ENCODE measurements at regions not wholly inside any gene's neighbourhood (a gene's known extent, or its start where the extent isn't known, plus 50 kb on each side); places are given as distances from the start of the nearest gene placed in this dataset.

DNA sequence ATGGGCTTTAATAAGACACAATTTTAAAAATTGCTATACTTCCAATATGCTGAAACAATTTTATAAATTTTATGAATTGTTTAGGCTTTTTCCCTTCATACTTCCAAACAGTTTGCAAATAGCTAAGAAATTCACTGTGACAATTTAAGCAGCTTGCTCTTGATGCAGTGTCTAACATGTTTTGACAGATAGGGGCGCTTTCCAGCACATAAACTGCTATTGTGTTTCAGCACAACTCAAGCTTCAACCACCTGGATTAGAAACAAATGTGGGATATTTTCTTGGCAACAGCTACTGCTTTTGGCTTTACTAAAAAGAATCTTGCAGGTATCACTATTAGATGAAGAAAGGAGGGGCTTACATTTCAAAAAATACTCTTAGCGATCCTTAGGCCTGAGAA is 565.8 kb upstream of the DPPA4 start:
- no peak for DNase-seq (ENCODE audit: low read depth)

GRCh38 chr3:109910772-109911171 is 573.4 kb upstream of the DPPA4 start:
- DNase-seq (ENCODE audit: low read depth): no peak

- no peak for DNase-seq (ENCODE audit: low read depth)
Measured at GRCh38 chr3:109918740-109919139, 581.4 kb upstream of the DPPA4 start.

- DNase-seq (ENCODE audit: low read depth): no peak
Measured at GRCh38 chr3:109920749-109921148, 583.4 kb upstream of the DPPA4 start.

DNA sequence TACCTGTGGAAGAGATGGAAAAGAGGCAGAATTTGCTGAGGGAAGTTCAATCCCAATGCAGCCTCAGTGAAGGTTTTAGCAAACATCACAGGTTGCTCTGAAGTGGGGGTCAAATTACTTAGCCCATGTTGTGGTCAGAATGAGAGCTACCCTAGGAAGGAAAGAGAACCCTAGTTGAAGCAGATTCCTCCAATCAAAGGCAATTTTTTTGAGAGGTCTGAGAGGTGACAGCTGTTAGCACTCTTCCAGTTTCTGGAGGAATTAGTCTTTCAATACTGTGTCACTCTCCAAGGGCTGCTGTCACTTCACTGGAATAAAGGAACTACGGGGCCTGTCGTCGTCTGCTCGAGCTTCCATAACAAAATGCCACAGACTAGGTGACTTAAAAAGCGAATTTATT is 584.2 kb upstream of the DPPA4 start:
- DNase-seq (ENCODE audit: low read depth): no peak

- DNase-seq (ENCODE audit: low read depth): no peak
Measured at GRCh38 chr3:109922856-109923255, 585.5 kb upstream of the DPPA4 start.

GRCh38 chr3:109923431-109923830 is 586.1 kb upstream of the DPPA4 start:
- no peak for DNase-seq (ENCODE audit: low read depth)

- no peak for DNase-seq (ENCODE audit: low read depth)
Measured at GRCh38 chr3:109924196-109924595, 586.9 kb upstream of the DPPA4 start.

- no peak for DNase-seq (ENCODE audit: low read depth)
Measured at GRCh38 chr3:109926376-109926775, 589.0 kb upstream of the DPPA4 start.

- no peak for DNase-seq (ENCODE audit: low read depth)
Measured at GRCh38 chr3:109927161-109927560, 589.8 kb upstream of the DPPA4 start.

DNA sequence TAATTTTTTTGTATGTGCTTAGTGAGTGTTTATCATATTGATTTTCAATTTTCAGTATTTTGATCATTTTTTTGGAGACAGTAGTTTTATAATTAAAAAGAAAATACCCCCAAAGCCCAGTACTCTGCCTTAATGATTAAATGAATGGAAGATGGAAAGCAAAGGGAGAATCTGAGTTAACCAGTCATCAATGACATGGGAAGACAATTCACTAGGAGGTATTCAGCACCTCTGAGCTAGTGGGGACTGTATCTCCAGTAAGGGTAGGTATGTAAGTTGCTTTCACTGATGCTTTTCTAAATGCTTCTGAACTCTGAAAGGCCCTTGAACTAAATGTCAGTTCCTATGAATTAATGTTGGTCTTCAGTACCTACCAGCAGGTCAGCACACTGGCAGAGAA is 590.4 kb upstream of the DPPA4 start:
- DNase-seq (ENCODE audit: low read depth): no peak

GRCh38 chr3:109930582-109930981 is 593.2 kb upstream of the DPPA4 start:
- no peak for DNase-seq (ENCODE audit: low read depth)

DNA sequence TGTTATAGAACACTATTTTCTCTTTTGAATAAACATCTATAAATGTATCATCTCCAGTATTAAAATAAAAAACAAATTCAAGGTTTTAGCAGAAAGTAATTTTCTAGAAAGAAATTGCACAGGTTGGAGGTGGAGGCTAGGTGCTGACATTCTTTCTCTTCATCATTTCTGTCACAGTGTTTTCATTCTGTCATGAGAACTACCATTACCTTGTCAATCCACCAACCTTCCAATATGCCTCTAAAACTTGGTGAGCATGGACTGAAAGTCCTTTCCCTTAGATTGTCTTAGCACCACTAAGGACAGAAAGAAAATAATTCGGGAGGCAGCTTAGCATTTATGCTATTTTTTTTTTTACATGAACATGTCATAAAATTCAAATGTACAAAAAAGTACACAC is 596.2 kb upstream of the DPPA4 start:
- DNase-seq (ENCODE audit: low read depth): no peak

DNA sequence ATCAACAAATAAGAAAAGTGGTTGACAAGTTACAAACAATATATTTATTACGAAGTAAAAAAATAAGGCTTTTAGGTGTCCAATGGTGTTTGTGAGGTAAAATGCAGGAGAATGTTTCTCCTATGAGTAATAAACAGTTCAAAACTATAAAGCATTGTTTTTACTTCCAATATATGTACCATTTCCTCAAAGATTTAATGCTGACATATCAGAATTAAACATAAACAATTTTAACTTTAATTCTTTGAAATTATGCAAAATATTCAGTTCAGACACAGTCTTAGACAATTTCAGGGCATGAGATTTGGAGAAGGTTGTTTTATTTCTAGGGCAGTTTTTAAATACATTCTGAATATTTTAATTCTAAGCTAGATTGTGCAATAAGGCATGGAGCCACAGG is 602.5 kb upstream of the DPPA4 start:
- DNase-seq (ENCODE audit: low read depth): no peak

GRCh38 chr3:109943181-109943580 is 605.8 kb upstream of the DPPA4 start:
- no peak for DNase-seq (ENCODE audit: low read depth)

GRCh38 chr3:109944836-109945235 is 607.5 kb upstream of the DPPA4 start:
- DNase-seq (ENCODE audit: low read depth): no peak

- no peak for DNase-seq (ENCODE audit: low read depth)
Measured at GRCh38 chr3:109952924-109953323, 615.6 kb upstream of the DPPA4 start.

DNA sequence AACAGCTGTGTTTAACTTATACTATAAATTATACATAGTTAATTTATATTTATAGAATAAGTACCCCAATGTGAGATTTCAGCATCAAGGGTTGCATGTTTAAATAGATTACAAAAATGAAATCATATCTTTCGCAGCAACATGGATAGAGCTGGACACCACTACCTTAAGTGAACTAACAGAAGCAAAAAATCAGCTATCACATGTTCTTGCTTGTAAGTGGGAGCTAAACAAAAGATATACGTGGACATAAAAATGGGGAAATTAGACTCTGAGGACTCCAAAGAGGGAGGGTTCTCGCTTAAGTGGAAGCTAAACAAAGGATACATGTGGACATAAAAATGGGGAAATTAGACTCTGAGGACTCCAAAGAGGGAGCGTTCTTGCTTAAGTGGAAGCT is 626.5 kb upstream of the DPPA4 start:
- DNase-seq (ENCODE audit: low read depth): no peak

DNA sequence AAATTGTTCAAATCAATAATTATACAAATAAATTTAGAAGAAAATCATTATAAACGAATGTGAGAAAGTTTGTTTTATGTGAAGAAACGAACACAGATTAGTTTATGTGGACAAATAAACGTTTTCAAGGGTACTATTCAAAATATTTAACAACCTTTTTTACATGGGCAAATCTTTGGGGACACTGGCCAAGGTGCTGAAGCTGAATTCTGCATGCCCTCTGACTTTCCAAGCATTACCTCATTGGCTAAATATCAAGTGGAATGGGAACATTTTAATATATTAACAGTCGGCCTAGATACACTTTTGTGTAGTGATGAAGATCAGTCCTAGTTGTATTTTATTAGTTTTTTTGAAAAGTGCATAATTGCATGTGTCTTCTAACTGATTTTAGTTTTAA is 636.4 kb upstream of the DPPA4 start:
- DNase-seq (ENCODE audit: low read depth): no peak

GRCh38 chr3:109977897-109978296 is 640.6 kb upstream of the DPPA4 start:
- DNase-seq (ENCODE audit: low read depth): no peak

- no peak for DNase-seq (ENCODE audit: low read depth)
Measured at GRCh38 chr3:109982201-109982600, 644.9 kb upstream of the DPPA4 start.

DNA sequence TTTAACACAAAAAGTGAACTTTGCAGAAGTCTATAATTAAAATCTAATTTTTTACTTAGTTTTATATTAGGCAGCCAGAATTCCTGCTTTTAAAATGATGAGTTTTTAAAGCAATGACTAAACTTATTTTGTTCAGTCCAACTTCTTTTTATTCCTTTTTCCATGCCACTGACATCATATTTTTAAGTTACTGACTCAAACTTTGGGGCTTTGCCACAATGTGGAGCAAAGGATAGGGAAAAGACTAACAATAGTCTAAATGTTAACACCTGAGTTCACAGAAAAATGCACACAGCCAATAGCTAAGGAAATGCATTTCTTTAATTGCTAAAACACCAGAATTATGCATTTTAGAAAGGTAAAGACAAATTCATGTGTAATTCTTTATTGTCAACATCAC is 647.6 kb upstream of the DPPA4 start:
- DNase-seq (ENCODE audit: low read depth): no peak

DNA sequence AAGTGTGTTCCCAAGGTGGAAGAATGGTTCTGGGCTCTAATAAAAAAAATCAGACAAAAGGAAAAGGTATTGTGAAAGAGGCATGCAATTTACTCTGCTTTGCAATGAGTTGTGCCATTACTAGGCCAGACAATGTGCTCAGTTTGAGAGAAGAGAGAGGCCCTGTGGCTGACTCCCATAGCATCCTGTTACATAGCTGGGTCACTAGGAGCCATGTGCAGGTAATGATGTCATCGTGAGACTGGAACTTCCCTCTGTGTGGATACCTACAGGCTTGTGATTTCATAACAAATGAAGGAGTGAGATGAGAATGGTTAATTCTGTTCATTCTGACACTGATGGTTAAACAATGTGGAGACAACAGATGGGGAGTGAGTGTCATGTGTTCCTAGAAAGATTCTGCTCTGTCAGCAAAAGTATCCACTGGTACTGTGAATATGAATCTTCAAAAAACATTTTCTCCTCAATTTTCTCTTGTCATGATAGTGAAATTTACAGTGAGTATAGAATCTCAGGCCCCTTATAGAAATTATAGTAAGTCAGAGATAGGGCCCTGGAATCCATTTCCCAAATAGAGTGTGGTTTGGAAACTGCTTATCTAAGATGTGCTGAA is 648.7 kb upstream of the DPPA4 start:
- no peak for DNase-seq (ENCODE audit: low read depth)

DNA sequence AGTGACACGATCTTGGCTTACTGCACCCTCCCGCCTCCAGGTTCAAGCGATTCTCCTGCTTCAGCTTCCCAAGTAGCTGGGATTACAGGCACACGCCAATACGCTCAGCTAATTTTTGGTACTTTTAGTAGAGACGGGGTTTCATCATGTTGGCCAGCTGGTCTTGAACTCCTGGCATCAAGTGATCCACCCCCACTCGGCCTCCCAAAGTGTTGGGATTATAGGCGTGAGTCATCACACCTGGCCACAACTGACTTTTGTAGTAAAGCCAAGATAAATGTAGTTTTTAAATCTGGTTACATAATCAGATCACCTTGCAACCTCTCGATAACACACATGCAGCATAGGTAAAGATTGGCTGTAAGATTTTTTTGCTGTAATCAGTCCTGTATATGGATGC is 657.5 kb upstream of the DPPA4 start:
- no peak for DNase-seq (ENCODE audit: low read depth)

DNA sequence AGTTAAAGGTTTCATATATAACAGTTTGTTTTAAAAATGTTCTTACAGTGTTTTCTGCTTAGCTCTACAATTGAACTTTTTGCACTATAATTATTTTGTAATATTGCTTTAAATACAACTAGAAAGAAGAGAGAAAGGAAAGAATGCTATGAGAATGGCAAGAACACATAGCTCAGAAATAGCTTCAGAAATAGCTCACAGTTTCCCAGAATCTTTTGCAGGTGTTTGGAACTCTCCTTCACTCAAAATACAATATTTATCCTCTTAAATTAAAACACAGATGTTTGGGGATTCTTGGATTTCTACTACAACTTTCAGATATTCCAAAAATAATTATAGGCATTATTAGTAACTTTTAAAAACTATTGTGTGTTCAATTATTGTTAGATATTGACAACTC is 658.0 kb upstream of the DPPA4 start:
- DNase-seq (ENCODE audit: low read depth): no peak

Data from stimulated activated CD8-positive, alpha-beta memory T cell treated with anti-CD3 and anti-CD28 coated beads, Interleukin-15, amount 100 ng/mL, for 1 hour (primary cell).